NCI-H460 (cell line): ENCODE measurements at regions not wholly inside any gene's neighbourhood (a gene's known extent, or its start where the extent isn't known, plus 50 kb on each side); places are given as distances from the start of the nearest gene placed in this dataset.

ENCODE experiments used
- DNase-seq: peaks from one replicate; pipeline ENCODE4 v3.0.0-alpha.2; 2016; ENCODE audit warnings: low read depth; ENCODE audit errors: extremely low read depth

DNA sequence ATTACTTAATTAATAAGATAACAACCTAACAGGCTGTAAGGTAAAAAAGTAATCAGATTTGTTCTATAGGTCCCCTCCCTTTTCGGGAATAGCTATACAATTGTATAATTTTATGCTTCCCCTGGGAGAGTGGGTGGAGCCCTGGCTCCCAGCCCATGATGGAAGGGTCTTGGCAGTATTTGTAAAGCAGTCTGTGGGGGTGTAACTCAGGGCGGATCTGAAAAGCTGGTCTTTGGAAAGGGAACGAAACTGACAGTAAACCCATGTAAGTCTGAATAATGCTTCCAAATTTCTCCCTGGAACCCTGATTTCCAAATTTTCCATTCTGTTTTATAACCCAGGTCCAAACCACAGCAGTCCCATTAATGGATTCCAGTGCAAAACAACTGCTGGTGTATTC, 110.4 kb downstream of the DAD1 start:
- no peak for DNase-seq

DNA sequence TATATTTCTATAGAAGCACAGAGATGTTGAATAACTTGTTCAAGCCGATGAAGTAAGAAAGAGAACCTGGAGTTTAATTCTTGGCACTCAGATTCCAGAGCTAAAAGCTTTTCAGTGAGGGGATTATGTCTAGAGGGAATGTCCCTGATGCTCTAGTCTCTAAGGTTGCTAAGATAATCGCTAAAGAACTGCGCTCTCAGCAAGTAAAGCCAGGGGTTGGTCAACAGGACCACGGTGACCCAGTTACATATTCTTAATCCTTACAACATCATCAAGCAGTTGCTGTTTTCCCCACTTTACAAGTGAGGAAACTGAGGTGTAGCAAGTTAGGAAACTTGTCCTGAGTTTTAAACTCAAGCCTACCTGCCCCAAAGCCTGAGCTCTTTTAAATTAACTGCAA, 110.8 kb downstream of the DAD1 start:
- no peak for DNase-seq

DNA sequence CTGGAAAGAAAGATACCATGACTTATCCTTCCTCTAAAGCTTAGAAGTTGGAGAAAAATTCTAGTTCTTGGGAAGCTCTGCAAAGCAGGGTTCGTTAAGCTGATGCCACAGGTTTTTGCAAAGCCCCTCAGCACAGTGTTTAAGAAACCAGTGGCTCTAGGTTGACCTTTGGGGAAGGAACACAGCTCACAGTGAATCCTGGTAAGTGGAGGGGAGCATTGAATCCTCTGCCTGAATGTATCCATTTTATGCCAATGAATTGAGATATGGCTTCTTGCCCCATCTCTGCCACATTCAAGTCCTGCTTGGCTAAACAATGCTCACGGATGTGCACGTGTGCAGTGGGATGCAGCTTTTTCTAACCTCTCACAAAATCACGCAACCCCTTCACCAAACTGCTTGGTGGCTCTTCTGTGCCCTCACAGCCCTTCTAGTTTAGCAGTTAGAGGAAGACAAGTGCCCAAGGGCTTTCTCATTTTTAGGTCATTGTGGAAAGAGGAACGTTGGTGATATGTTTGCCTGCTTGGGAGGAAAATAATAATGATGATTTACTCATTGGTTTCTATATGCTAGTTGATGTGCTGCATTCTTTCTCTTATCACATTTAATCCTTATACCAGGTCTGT, 111.3 kb downstream of the DAD1 start:
- no peak for DNase-seq

DNA sequence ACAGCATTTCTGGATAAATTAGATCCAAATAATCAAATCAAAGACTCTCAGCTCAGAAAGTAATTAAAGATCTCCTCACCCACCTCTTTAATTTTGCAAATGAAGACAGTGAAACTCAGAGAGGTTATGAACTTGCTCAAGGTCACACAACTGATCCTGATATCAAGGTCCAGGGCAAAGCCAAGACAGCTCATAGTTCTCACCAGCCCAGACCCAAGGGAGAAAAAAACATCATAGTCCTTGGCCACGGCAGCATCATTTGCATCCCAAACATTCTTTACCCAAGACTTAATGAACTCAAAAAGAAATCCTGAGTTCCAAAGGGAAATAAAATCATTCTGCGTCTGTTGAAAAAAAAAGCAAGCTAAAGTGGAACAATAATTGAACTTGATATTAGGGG, 112.1 kb downstream of the DAD1 start:
- DNase-seq = no peak

DNA sequence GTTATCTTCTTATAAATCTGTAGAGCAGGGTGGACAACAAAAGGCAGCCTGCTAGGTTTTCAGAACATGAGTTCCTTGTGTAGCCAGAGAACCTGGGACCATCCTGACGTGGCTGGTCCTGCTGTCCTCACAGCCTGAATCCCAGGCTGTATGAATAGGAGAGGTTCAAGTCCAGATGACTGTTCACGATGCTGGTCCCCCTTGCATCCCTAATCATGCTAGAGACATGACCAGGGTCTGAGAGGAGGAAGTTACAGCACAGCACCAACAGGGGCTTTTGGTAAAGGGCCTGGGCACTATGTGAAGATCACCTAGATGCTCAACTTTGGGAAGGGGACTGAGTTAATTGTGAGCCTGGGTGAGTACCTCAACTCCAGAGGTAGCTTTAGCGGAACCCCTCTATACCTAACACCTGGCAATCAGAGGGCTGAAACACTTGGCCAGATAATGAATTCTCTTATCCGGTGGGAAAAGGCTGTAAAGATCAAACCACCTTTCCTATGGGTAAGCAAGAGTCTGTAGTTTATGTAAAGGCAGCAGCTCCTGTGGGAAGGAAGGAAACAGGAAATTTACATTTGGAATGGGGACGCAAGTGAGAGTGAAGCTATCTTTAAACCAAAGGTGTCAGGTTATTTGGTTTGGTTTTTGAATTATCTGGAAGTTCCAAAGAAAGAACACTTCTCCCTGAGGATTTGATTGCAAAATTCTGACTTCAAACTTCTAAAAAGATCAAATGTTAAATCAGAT, 112.8 kb downstream of the DAD1 start:
- no peak for DNase-seq

DNA sequence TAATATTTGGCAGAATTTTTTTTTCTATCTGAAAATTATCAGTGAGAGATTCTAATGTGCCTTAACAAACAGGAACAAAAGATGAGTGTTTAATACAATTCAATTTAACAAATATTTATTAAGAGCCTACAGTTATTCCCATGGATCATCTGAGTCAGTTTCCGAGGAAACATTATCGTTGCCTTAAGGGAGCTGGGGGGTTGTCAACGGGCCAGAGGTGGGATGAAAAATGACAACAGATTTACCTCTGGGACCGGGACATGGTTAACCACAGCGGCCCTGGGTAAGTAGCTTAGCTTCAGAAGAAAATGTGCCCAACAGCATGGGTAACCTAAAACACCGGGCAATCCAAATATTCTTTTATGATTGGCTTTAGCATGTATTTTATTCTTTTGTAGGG, 113.6 kb downstream of the DAD1 start:
- no peak for DNase-seq

DNA sequence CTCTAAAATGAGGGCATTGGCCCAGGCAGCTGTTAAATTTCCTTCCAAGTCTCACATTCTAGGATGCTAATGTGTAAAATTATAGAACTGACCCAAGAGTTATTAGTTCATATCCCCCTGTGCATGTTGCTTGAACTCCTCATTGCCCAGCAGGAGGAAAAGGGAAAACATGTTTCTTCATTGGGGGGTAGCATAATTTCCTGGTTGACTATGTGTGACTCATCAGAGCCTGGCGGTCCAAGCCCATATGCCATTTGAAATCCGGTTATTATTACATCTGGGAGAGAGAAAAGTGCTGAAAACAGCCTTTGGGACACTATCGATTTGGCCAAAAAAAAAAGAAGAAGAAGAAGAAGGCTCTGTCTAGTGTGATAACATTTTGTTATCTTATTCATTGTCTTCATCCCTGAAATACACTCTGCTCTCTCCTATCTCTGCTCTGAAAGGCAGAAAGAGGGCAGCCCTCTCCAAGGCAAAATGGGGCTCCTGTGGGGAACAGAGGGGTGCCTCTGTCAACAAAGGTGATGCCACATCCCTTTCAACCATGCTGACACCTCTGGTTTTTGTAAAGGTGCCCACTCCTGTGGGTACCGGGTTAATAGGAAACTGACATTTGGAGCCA, 114.2 kb downstream of the DAD1 start:
- no peak for DNase-seq

DNA sequence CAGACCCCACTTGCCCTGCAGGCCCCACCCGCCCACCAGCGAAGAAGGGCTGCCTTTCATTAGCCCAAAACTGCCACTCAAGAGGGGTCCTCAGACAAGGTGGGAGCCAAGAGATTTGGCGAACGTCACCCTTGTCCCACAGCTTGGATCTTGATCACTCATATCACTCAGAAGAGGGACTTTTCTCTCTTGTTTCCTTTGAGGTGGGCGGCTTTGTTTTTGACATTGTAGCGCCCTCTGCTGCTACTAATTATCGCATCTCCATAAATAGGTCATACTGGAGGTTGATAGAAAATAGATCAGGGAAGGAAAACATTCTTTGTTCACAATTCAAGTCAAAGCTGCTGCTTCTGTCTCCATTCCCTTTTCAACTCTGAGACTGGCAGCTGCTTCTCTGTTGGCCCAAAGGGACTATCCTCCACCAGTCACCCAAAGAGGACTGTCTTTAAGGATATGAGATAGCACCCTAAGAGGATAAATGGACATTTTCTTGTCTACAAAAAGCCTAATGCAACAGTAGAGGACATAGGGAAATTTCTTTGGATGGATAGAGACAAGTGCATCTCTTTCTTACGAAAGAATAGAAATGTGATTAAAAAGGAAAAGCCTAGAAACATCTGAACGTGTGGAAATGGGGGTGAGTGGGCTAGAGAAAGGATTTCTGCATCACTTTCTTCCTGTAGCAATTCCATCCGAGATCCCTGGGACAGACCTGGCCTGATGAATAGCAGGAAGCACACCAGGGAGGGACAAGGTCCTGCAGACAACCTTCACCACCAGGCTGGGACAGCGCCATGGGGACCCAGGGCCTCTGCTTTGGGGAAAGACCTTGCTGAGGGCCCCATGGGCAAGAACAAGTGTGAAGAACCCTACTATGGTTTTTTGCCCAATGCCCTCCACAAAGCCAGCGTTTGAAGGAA, 115.8 kb downstream of the DAD1 start:
- peak; percentile 48 for DNase-seq

DNA sequence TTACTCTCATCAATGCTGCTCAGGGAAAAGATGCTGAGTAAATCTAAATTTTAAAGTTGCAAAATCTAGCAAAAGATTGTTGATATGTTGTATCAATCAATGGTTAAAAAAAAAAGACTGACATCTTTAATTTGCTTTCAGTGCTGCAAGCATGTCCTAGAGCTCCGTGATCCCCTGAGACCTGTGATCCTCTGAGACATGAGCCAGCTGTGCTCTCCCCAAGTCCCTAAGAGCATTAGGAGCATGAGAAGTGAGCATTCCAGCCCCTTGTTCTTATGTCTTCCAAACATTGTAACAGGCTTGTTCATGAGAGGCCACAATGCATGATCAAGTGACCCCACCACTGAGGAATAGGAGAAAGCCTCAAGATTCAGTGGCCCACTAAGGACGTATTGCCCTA, 116.6 kb downstream of the DAD1 start:
- no peak for DNase-seq

DNA sequence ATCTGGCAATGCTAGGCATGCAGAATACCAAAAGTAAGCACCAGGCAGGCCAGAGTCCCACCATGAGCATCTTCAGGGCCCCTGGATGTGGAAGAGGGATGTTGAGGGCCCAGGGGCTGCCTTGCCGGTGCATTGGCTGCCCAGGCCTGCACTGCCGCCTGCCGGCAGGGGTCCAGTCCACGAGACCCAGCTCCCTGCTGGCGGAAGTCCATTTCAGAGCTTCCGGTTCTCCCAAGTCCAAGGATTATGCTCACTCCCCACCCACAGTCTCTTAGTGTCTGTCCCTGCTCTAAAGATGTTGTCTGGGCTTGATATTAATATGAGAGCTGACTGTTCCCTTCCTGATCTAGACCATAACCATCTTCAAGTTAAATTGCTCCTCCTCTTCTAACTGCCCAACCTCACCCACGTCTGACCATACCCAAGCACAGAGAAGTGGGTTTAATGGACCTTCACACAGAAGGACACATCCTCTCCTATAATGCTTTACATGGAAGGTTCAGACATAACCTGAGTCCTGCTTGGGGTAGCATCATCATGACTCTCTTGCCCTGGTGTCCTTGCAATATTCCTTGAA, 117.4 kb downstream of the DAD1 start:
- DNase-seq = peak; percentile 47

DNA sequence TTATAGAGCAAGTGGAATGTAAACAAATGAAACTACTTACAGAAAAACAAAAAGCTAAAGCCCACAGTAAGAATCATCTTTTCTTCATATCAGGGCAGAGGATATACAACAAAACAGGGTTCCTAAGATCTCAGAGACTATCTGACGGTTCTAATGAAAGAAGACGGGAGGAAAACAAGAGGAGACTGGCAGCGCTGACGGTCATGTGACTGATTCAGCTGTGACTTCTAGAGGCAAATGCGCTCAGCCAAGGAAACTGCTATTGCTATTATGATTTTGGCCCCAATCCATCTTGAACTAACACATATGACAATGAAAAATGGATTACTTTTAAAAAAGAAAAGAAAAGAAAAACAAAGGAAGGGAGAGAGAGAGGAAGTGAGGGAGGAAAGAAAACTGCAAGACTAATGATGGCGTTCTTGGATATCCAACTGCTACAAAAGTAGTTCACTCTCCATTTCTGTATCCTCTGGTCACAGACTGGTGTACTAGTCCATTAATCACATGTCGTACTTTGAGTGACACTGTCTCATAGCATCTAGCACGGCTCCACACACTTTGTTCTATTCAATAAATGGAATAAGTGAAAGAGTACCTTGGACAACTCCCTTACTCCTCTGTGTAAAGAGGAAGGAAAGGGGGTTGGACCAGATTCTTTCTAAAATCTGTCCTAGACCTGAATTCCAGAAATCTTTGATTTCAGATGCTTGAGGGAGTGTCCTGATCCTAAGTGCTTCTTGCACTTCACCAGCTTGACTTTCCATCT, 119.3 kb downstream of the DAD1 start:
- no peak for DNase-seq

DNA sequence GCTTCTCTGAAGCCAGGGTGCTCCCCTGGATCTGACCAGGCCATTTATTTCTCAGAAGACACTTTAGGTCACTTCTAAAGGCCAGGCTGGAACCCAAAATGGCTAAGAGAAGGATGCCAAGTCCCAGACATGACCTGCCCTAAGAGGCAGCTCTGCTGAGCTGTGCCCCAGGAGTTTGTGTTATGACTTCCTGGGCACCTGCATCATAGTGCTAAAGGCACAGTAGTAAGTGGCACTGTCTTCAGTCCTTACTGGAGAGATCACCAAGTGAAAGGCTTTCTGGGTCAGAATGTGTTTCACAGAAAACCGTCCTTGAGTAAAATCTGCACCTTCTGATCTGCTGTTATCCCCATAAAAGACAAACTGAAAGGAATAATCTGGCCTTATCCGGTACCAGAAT, 120.2 kb downstream of the DAD1 start:
- no peak for DNase-seq

DNA sequence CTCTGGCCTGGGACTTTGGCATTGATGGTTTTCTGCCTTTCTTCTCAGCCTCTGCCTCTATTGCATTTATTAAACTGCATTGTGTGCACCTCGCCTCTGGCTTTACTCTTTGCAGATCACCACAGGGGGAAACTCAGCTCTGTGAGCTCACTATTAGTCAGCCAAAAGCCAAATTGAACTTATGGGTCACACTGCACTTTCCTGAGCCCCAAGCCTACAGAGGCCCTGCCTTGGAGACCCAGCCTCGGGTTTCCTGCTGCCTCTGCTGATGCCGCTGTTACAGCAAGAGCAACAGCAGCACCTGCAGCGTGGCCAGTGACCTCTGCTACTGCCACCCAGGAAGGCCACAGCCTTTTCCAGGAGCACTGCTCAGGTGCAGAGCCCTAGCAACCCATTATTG, 122.5 kb downstream of the DAD1 start:
- DNase-seq = no peak

DNA sequence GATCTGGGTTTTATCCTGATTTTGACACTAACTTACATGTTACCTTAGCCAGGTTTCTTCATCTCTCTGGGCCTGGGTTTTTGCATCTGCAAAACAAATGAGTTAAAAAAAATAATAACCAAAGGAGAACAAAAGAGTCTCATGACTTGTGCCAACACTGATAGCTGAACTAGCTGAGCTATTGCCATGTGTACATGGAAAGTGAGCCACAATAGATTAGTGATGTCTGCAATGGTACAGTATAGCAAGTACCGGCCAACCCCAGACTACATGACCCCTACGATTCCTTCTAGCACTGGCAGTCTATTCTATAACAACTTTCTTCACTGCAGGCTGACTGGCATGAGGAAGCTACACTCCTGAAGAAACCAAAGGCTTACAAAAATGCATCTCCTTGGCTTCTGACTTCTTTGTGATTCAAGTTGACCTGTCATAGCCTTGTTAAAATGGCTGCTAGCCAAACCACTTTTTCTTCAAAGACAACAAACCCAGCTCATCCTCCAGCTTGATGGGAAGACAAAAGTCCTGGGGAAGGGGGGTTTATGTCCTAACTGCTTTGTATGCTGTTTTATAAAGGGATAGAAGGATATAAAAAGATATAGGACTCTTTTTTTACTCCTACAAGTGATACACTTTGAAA, 123.7 kb downstream of the DAD1 start:
- DNase-seq = no peak

DNA sequence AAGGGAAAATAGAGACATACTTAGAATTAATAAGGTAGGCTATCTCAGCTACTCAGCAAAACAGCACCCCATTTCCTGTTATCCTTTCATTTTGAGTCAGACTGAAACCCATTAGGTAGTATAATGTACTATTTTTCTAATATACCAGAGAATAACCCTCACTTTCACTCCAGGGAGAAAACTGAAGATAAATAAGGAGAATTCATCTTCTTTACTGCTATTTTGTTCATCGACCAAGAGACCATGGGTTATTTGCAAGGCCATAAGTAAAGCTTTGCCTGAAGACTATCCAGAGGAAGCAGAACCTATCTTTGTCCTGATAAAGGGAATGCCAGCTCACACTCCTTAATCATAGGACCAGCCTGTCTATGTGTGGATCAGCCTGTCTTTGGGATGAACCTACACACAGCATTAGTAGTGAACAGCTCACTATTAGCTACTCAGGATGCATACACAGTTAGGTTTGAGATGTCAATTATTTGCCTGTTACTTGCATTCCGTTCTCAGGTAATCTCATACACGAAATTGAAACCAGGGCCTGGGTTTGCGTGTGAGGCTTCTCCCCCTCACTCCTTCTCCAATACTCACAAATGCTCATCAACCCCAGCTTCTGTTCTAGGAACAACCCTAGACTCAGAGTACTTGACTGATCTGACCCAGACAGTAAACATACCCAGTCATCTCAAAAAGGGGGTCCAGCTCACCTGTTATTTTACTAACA, 124.4 kb downstream of the DAD1 start:
- DNase-seq = no peak

DNA sequence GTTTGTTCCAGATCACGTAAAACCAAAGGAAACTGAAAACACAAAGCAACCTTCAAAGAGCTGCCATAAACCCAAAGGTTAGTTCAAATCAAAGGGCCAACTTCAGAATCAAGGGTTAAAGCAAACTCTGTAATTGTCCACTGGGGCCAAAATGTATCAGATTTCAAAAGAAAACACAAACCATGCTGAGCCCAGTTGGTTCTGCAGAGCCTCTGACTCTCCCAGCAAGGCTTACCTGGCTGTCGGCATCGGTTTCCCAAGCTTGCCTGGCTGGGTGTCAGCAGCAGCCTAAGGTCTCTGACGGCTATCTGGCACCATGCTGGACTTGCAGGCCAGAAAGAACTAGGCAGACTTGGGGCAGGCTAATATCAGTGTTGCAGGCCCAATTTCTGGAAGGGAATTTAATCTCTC, 125.3 kb downstream of the DAD1 start:
- no peak for DNase-seq

DNA sequence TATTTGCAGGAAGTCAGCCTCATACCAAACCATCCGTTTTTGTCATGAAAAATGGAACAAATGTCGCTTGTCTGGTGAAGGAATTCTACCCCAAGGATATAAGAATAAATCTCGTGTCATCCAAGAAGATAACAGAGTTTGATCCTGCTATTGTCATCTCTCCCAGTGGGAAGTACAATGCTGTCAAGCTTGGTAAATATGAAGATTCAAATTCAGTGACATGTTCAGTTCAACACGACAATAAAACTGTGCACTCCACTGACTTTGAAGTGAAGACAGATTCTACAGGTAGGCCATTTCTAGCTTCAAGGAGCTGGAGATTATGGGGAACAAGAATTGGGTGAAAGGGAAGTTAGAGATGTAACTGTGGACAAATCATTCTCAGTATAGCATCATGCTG, 126.1 kb downstream of the DAD1 start:
- no peak for DNase-seq

DNA sequence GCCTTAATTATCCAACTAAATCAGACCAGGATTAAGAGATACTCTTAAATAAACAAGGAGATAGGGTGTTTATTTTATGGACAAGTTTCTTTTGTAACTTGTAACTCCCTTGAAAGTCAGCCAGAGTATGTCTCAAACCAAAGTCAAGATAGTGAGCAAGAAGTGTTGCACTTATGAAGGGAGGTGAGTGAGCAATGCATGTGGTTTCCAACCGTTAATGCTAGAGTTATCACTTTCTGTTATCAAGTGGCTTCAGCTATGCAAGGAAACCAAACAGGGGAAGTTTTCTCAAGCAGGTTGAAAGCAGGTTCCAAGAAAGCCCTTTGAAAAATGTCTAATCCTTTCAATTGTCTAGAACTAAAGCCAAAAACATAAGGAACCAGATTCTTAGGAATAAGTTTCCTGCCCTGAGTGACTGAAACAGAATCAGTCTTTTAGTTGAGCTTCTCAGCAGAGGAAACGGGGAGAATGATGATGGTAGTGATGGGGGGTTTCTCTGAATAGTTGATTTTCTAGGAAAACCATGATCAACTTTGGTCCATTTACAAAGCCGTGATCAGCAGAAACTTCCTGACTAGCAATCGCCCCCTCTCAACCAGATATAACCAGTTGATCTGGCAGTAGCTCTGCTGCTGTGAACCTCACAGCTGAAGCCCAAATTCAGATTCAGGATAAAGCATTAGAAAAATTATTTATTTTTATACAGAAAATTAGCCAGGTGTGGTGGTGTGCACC, 128.4 kb downstream of the DAD1 start:
- no peak for DNase-seq
